ENCODE measurements at regions not wholly inside any gene's neighbourhood (a gene's known extent, or its start where the extent isn't known, plus 50 kb on each side); places are given as distances from the start of the nearest gene placed in this dataset.

DNA sequence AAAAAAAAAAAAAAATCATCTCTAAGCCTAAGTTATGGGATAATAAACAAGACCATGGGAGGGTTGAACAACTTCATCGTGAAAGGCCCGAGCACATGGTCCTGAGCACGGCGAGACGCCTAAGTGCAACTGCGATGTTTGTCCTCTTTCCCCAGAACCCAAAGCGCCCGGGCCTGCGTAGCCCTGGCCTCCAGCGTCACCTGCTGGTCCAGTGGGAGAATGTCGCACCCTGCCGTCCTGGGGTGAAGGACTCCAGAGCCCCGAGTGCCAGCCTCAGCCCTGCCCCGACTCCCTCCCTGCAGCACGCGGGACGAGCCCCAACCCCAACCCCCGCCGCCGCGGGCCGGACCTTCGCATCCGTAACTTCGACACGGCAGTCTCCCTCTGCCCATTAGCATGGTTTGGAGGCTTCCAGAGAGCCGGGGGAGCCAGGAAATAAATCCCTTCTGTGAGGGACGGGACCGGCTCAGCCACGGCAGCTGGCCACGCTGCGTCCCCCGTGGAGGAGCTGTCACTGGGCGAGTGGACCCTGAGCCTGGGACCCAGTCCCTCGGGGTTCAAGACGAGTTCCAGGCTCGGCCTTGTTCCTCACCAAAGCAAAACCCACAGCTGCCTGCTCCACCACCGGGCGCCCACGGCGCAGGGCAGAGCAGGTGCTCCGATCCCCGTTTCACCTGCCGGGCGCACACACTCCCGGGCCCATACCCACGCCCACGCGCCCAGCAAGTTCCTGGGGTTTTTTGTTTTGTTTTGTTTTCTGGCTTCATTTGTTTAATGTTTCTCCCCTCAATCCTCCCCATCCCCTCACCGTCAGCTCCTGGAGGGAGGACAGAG lies 132.5 kb upstream of the HAND1 start:
- no peak for TF ChIP-seq POLR2A (IDR thresholded peaks at IDR 0.05)
- TF ChIP-seq, protein P1, sequence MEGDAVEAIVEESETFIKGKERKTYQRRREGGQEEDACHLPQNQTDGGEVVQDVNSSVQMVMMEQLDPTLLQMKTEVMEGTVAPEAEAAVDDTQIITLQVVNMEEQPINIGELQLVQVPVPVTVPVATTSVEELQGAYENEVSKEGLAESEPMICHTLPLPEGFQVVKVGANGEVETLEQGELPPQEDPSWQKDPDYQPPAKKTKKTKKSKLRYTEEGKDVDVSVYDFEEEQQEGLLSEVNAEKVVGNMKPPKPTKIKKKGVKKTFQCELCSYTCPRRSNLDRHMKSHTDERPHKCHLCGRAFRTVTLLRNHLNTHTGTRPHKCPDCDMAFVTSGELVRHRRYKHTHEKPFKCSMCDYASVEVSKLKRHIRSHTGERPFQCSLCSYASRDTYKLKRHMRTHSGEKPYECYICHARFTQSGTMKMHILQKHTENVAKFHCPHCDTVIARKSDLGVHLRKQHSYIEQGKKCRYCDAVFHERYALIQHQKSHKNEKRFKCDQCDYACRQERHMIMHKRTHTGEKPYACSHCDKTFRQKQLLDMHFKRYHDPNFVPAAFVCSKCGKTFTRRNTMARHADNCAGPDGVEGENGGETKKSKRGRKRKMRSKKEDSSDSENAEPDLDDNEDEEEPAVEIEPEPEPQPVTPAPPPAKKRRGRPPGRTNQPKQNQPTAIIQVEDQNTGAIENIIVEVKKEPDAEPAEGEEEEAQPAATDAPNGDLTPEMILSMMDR (IDR thresholded peaks at IDR 0.05) = peak; percentile 66 to 90 (median 86)
- 1 to 3% methylated on average over 46 to 50 of the region's 50 CpGs for WGBS, 2 donors
- Histone ChIP-seq H3K27ac (no peak overlapping the region), H3K27me3 (no peaks in the 10 kb centered on the region), H3K36me3 (ENCODE audit: low read depth, missing control alignments) (no peaks in the 10 kb centered on the region), H3K9me3 (no peaks in the 10 kb centered on the region), H3K4me1 (no peaks in the 10 kb centered on the region), H3K4me3 (peak overlapping the region; percentile 22 to 34)
- DNase-seq = peak; percentile 82
- intact Hi-C loops (cut with DNase I; ENCODE audit: low total_unique reads) = no loop called here

GRCh38 chr5:154609251-154609650 lies 131.2 kb upstream of the HAND1 start:
- H3K4me3 ChIP-seq = no peak overlapping the region
- intact Hi-C loops (cut with DNase I; ENCODE audit: low total_unique reads) = loop anchor here (10.0 kb wide), 2 partner anchors 134 to 624 kb away; partner anchors contain the start of gene HAND1
- no peaks in the 10 kb centered on the region for H3K4me1 ChIP-seq
- no peaks in the 10 kb centered on the region for H3K9me3 ChIP-seq
- 84 to 92% methylated on average over 3 of the region's 3 CpGs for WGBS, 2 donors
- TF ChIP-seq, protein P1 (IDR thresholded peaks at IDR 0.05) = no peak
- TF ChIP-seq POLR2A (IDR thresholded peaks at IDR 0.05) = no peak
- H3K27me3 ChIP-seq = no peaks in the 10 kb centered on the region
- H3K36me3 ChIP-seq (ENCODE audit: low read depth, missing control alignments) = no peaks in the 10 kb centered on the region
- no peak for DNase-seq
- H3K27ac ChIP-seq = no peak overlapping the region

DNA sequence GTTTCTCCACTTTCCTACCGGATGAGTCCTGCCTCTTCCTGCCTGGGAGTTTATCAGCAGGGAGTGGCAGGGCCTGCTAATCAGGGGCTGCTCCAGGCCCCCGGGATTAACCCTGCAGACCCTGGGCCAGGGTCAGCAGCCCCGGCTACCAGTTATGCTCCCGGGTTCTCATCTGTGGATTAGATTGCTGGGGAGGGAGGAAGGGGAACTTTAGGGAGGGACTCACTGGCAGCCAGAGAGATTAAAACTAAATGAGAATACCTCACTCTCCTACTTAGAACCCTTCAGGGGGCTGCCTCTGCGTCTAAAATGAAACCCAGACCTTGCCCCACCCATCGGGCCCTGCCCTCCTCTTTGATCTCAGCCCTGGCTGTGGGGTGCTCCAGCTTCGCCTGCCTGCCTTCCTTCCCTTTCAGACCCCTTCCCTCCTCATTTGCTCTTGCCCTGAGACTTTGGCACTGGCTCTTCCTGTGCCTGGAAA lies 130.5 kb upstream of the HAND1 start:
- no peak overlapping the region for H3K27ac ChIP-seq
- no peak overlapping the region for H3K4me3 ChIP-seq
- H3K4me1 ChIP-seq = no peaks in the 10 kb centered on the region
- no peak for TF ChIP-seq POLR2A (IDR thresholded peaks at IDR 0.05)
- TF ChIP-seq, protein P1 (IDR thresholded peaks at IDR 0.05) = no peak
- 55 to 71% methylated on average over 4 to 7 of the region's 7 CpGs for whole genome bisulfite sequencing, 2 donors
- no peaks in the 10 kb centered on the region for H3K27me3 ChIP-seq
- no peaks in the 10 kb centered on the region for H3K9me3 ChIP-seq
- H3K36me3 ChIP-seq (ENCODE audit: low read depth, missing control alignments) = no peaks in the 10 kb centered on the region
- intact Hi-C loops (cut with DNase I; ENCODE audit: low total_unique reads) = loop anchor here (10.0 kb wide), 2 partner anchors 134 to 624 kb away; partner anchors contain the start of gene HAND1
- DNase-seq = no peak

- H3K9me3 ChIP-seq = no peaks in the 10 kb centered on the region
- no peaks in the 10 kb centered on the region for H3K27me3 ChIP-seq
- no peaks in the 10 kb centered on the region for H3K36me3 ChIP-seq (ENCODE audit: low read depth, missing control alignments)
- no peaks in the 10 kb centered on the region for H3K4me1 ChIP-seq
- H3K27ac ChIP-seq = no peak overlapping the region
- no peak overlapping the region for H3K4me3 ChIP-seq
- TF ChIP-seq, protein P1 (IDR thresholded peaks at IDR 0.05) = no peak
- TF ChIP-seq POLR2A (IDR thresholded peaks at IDR 0.05) = no peak
- no peak for DNase-seq
- intact Hi-C loops (cut with DNase I; ENCODE audit: low total_unique reads) = loop anchor here (10.0 kb wide), 2 partner anchors 133 to 623 kb away; partner anchors contain the start of gene HAND1
- WGBS, 2 donors = 76 to 92% methylated on average over 4 of the region's 4 CpGs
These were observed 129.7 kb upstream of the HAND1 start for GRCh38 chr5:154607746-154608145.
